WTC11 (cell line): ENCODE measurements at regions not wholly inside any gene's neighbourhood (a gene's known extent, or its start where the extent isn't known, plus 50 kb on each side); places are given as distances from the start of the nearest gene placed in this dataset.

ENCODE experiments used
- CTCF ChIP-seq: fragments of 200-600 bp; IDR thresholded peaks from 2 replicates; pipeline ENCODE4 v1.8.0; 2022; ENCODE audit warnings: antibody characterized with exemption
- JUN ChIP-seq: sonication (generic); formaldehyde crosslinking; IDR thresholded peaks from 2 replicates; pipeline ENCODE4 v1.8.0; 2023; ENCODE audit warnings: mild to moderate bottlenecking, missing genetic modification reagents
- KAT7 ChIP-seq: sonication (generic); formaldehyde crosslinking; IDR thresholded peaks from 2 replicates; pipeline ENCODE4 v1.8.1; 2023; ENCODE audit warnings: missing genetic modification reagents, mild to moderate bottlenecking, borderline replicate concordance
- NFE2L1 ChIP-seq: sonication (generic); formaldehyde crosslinking; IDR thresholded peaks from 2 replicates; pipeline ENCODE4 v1.8.1; 2023; ENCODE audit warnings: missing genetic modification reagents
- NFYB ChIP-seq: sonication (generic); formaldehyde crosslinking; conservative IDR thresholded peaks from 2 replicates; pipeline ENCODE4 v1.8.0; 2022; ENCODE audit warnings: low read depth, missing genetic modification reagents
- TP53 ChIP-seq: sonication (generic); formaldehyde crosslinking; IDR thresholded peaks from 2 replicates; pipeline ENCODE4 v1.8.1; 2023; ENCODE audit warnings: mild to moderate bottlenecking, missing genetic modification reagents
- ZNF121 ChIP-seq: sonication (generic); formaldehyde crosslinking; IDR thresholded peaks from 2 replicates; pipeline ENCODE4 v1.8.0; 2023; ENCODE audit warnings: missing genetic modification reagents
- ZNF138 ChIP-seq: sonication (generic); formaldehyde crosslinking; conservative IDR thresholded peaks from 2 replicates; pipeline ENCODE4 v1.8.1; 2022; ENCODE audit warnings: mild to moderate bottlenecking, moderate library complexity, missing genetic modification reagents
- TF ChIP-seq, protein P1 (sequence below): sonication (generic); formaldehyde crosslinking; IDR thresholded peaks from 2 replicates; pipeline ENCODE4 v1.8.1; 2023; ENCODE audit warnings: mild to moderate bottlenecking, missing genetic modification reagents, moderate library complexity

DNA sequence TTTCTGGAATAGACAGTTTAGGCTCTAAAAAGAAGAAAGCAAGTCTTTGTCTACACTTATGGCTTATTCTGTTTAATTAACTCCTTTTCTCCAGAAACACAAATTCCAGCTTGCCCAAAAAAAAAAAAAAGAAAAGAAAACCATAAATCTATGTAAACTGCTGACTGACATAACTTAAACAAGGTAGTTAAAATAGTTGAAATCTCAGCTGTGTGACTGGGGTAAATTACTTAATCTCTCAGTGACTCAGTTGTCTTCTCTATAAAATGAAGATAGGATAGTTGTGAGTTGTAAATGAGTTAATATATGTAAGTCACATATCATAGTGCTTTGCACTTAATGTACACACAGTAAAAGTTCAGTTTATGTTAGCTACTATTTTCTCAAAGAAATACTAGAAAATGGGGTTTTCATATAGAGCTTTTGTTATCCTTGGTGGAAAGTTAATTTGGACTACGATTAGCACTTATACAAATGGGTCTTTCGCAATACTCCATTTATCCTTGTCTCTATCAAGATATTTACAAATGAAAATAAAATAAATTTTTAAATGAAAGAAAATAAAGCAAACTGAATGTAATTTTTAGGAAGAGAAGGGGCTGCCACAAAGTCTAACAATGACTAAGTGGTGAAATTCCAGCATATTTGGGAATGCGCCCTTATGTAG, 200.9 kb downstream of the MBL2 start:
- TF ChIP-seq JUN (CRISPR knock-in tag) = no peak
- TF ChIP-seq, protein P1, sequence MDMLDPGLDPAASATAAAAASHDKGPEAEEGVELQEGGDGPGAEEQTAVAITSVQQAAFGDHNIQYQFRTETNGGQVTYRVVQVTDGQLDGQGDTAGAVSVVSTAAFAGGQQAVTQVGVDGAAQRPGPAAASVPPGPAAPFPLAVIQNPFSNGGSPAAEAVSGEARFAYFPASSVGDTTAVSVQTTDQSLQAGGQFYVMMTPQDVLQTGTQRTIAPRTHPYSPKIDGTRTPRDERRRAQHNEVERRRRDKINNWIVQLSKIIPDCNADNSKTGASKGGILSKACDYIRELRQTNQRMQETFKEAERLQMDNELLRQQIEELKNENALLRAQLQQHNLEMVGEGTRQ (CRISPR knock-in tag) = no peak
- TF ChIP-seq TP53 (CRISPR knock-in tag) = no peak
- no peak for TF ChIP-seq CTCF
- TF ChIP-seq ZNF138 (CRISPR knock-in tag) = no peak
- no peak for TF ChIP-seq KAT7
- no peak for TF ChIP-seq NFYB (CRISPR knock-in tag)
- no peak for TF ChIP-seq ZNF121 (CRISPR knock-in tag)
- TF ChIP-seq NFE2L1 (CRISPR knock-in tag) = no peak
